ENCODE measurements at regions not wholly inside any gene's neighbourhood (a gene's known extent, or its start where the extent isn't known, plus 50 kb on each side); places are given as distances from the start of the nearest gene placed in this dataset.
"Not testable (repeated sequence)": the region's sequence is repeated elsewhere in the genome, so short reads cannot be mapped to it uniquely, and the experiment has no call there.

DNA sequence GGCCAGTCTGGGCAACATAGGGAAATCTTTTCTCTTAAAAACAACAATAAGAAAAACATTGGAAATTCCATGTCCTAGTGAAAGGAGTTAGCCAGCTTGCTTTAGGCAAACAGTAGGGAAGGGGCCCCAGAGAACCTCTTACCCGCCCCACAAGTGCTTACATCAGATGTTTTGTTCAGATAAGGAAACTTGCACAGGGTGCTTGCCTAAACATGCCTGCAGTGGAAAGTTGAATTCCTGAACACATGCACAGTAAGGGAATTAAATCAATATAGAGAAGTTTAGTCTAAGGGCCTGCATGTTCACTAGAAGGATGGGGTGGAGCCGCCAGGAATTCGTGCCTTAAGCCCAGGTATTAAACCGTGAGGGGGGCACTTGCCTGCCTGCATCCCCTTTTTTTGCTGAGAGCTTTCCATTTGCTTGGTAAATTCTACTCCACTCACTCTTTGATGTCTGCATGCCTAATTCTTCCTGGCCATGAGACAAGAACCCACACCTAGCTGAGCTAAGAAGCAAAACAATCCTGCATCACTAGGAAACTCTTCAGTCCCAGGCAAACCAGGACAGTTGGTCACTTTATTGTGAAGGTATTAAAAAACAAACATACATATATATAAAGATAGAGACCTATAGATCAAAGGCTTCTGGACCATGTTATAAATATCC is 499.0 kb downstream of the SIPA1L2 start:
- H3K4me1 ChIP-seq (ENCODE audit: control insufficient read depth, insufficient read depth, low read length): peaks cover 9% of the 10 kb centered on the region
- peaks cover 5% of the 10 kb centered on the region for H3K36me3 ChIP-seq (ENCODE audit: control insufficient read depth, insufficient read depth, low read length)
- no peak overlapping the region for H3K4me3 ChIP-seq (ENCODE audit: insufficient read depth, low read depth, low read length)
- 68 to 70% methylated on average over 4 of the region's 4 CpGs for WGBS, 2 experiments
- H3K9me3 ChIP-seq (ENCODE audit: control insufficient read depth, low read length): no peaks in the 10 kb centered on the region
- H3K27me3 ChIP-seq (ENCODE audit: control insufficient read depth, insufficient read depth, low read length, poor library complexity, severe bottlenecking): no peaks in the 10 kb centered on the region
- H3K27ac ChIP-seq (ENCODE audit: insufficient read depth, low read depth, low read length, poor library complexity, severe bottlenecking): no peak overlapping the region

DNA sequence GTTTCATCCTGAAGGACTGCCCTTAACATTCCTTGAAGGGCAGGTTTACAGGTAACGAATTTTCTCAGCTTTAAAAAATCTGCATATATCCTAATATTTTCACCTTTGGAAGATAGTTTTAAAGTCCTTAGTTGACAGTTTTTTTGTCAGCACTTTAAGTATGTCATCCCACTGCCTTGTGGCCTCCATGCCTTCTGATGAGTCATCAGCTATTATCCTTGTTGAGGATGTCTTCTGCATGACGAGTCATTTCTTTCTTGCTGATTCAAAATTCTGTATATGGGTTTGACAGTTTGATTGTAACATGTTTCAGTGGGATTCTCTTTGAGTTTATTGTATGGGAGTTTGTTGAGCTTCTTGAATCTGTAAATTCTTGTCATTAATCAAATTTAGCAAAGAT is 500.6 kb downstream of the DISC1 start:
- Histone ChIP-seq H3K27me3 (ENCODE audit: control insufficient read depth, insufficient read depth, low read length, poor library complexity, severe bottlenecking) (no peaks in the 10 kb centered on the region), H3K4me1 (ENCODE audit: control insufficient read depth, insufficient read depth, low read length) (peaks cover 14% of the 10 kb centered on the region), H3K27ac (ENCODE audit: insufficient read depth, low read depth, low read length, poor library complexity, severe bottlenecking) (no peak overlapping the region), H3K4me3 (ENCODE audit: insufficient read depth, low read depth, low read length) (no peak overlapping the region), H3K9me3 (ENCODE audit: control insufficient read depth, low read length) (no peaks in the 10 kb centered on the region), H3K36me3 (ENCODE audit: control insufficient read depth, insufficient read depth, low read length) (peaks cover 5% of the 10 kb centered on the region)
- 60 to 69% methylated on average over 2 of the region's 2 CpGs for WGBS, 2 experiments

DNA sequence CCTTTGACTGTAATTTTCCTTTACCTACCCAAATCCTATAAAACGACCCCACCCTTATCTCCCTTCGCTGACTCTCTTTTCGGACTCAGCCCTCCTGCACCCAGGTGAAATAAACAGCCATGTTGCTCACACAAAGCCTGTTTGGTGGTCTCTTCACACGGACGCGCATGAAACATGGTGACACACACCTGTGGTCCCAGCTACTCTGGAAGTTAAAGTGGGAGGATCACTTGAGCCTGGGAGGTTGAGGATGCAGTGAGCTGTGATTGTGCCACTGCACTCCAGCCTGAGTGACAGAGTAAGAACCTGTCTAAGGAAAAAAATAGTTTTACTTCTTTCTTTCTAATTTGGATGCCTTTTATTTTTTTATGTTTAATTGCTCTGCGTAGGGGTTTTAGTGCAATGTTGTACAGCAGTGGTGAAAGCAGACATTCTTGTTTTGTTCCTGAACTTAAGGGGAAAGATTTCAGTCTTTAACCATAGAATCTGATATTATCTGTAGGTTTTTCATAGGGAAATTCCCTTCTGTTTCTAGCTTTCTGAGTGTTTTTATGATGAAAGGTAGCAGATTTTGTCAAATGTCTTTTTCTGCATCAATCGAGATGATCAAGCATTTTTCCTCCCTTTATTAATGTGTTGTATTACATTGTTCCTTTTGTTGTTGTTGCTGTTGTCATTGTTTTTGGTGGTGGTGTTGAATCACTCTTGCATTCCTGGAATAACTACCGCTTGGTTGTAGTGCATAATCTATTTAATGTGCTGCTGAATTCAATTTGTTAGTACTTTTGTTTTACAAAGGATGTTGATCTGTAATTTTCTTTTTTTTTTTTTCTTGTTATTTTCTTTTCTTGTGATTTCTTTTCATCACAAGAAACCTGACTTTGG is 497.4 kb downstream of the DISC1 start:
- H3K27me3 ChIP-seq (ENCODE audit: control insufficient read depth, insufficient read depth, low read length, poor library complexity, severe bottlenecking): no peaks in the 10 kb centered on the region
- H3K4me1 ChIP-seq (ENCODE audit: control insufficient read depth, insufficient read depth, low read length): peaks cover 11% of the 10 kb centered on the region
- no peaks in the 10 kb centered on the region for H3K9me3 ChIP-seq (ENCODE audit: control insufficient read depth, low read length)
- H3K4me3 ChIP-seq (ENCODE audit: insufficient read depth, low read depth, low read length): no peak overlapping the region
- H3K27ac ChIP-seq (ENCODE audit: insufficient read depth, low read depth, low read length, poor library complexity, severe bottlenecking): peak overlapping the region; percentile 63
- 19 to 20% methylated on average over 9 of the region's 9 CpGs for WGBS, 2 experiments
- H3K36me3 ChIP-seq (ENCODE audit: control insufficient read depth, insufficient read depth, low read length): no peaks in the 10 kb centered on the region

DNA sequence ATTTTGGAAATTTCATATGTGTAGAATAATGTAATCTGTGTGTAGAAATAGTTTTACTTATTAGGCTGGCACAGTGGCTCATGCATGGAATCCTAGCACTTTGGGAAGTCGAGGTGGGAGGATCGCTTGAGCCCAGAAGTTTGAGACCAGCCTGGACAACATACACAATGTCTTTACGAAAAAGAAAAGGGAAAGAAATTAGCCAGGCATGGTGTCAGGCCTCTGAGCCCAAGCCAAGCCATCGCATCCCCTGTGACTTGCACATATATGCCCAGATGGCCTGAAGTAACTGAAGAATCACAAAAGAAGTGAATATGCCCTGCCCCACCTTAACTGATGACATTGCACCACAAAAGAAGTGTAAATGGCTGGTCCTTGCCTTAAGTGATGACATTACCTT is 491.3 kb downstream of the DISC1 start:
- not testable (repeated sequence) for H3K4me3 ChIP-seq (ENCODE audit: insufficient read depth, low read depth, low read length); H3K9me3 ChIP-seq (ENCODE audit: control insufficient read depth, low read length); H3K27ac ChIP-seq (ENCODE audit: insufficient read depth, low read depth, low read length, poor library complexity, severe bottlenecking); H3K4me1 ChIP-seq (ENCODE audit: control insufficient read depth, insufficient read depth, low read length); H3K27me3 ChIP-seq (ENCODE audit: control insufficient read depth, insufficient read depth, low read length, poor library complexity, severe bottlenecking); H3K36me3 ChIP-seq (ENCODE audit: control insufficient read depth, insufficient read depth, low read length)
- WGBS, 2 experiments: 36 to 46% methylated on average over 3 of the region's 4 CpGs

DNA sequence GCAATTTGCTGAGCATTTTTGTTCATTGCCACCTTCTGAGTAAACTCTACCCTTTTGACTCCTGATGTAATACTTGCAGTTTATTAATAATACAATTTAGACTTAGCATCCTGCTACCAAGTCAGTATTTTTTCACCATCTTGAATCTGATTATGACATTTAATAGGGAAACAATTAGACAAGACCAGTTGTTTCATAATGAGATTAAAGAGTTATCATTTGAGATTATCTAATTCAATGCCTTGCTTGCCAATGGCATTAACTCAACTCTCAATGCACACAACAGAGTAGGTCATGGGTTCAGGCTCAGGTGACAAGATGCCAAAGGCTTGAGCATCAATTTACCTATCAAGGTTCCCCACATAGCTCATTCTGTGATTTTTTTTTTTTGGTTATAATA is 488.4 kb downstream of the DISC1 start:
- H3K36me3 ChIP-seq (ENCODE audit: control insufficient read depth, insufficient read depth, low read length): no peaks in the 10 kb centered on the region
- H3K27ac ChIP-seq (ENCODE audit: insufficient read depth, low read depth, low read length, poor library complexity, severe bottlenecking): no peak overlapping the region
- no peaks in the 10 kb centered on the region for H3K27me3 ChIP-seq (ENCODE audit: control insufficient read depth, insufficient read depth, low read length, poor library complexity, severe bottlenecking)
- no peaks in the 10 kb centered on the region for H3K9me3 ChIP-seq (ENCODE audit: control insufficient read depth, low read length)
- H3K4me1 ChIP-seq (ENCODE audit: control insufficient read depth, insufficient read depth, low read length): peaks cover 14% of the 10 kb centered on the region
- H3K4me3 ChIP-seq (ENCODE audit: insufficient read depth, low read depth, low read length): no peak overlapping the region

DNA sequence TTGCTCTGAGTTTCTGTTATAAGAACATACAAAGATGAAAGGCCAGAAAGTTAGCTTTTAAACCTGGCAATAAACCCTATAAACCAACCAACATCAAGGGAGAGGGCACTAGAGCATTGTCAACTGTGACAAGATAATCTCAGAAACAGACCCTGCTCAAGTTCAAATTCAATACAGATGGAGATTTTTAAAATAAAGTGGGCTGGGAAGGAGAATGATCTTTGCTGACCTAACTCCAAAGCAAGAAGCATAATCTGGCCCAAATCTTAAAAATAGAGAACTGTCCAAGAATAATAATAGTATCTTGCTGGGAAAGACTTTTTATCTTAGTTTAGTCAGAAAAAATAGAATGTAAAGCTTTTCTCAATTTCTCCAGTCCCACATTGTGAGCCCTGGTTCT is 485.5 kb downstream of the DISC1 start:
- Histone ChIP-seq H3K27ac (ENCODE audit: insufficient read depth, low read depth, low read length, poor library complexity, severe bottlenecking) (no peak overlapping the region), H3K27me3 (ENCODE audit: control insufficient read depth, insufficient read depth, low read length, poor library complexity, severe bottlenecking) (no peaks in the 10 kb centered on the region), H3K36me3 (ENCODE audit: control insufficient read depth, insufficient read depth, low read length) (no peaks in the 10 kb centered on the region), H3K4me1 (ENCODE audit: control insufficient read depth, insufficient read depth, low read length) (peaks cover 23% of the 10 kb centered on the region), H3K4me3 (ENCODE audit: insufficient read depth, low read depth, low read length) (no peak overlapping the region), H3K9me3 (ENCODE audit: control insufficient read depth, low read length) (no peaks in the 10 kb centered on the region)

DNA sequence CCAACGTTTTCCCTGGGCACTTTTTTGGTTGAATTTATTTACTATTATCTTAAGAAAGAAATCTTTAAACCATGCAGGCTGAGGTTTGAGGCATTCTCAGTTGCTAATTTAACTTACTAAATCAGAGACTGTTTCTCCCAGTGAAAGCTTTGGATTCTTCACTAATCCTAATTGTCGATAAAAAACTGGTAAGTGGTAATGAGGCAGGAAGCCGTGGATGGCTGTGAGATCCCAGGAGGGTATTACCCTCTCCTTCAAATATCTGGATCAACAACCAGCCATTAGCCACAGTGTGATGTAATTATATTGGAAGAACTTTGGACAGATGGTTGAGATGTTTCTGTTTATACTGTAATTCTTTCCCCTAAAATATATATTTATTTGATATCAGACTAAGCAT is 485.0 kb downstream of the DISC1 start:
- Histone ChIP-seq H3K27ac (ENCODE audit: insufficient read depth, low read depth, low read length, poor library complexity, severe bottlenecking) (no peak overlapping the region), H3K9me3 (ENCODE audit: control insufficient read depth, low read length) (no peaks in the 10 kb centered on the region), H3K36me3 (ENCODE audit: control insufficient read depth, insufficient read depth, low read length) (no peaks in the 10 kb centered on the region), H3K4me1 (ENCODE audit: control insufficient read depth, insufficient read depth, low read length) (peaks cover 23% of the 10 kb centered on the region), H3K27me3 (ENCODE audit: control insufficient read depth, insufficient read depth, low read length, poor library complexity, severe bottlenecking) (no peaks in the 10 kb centered on the region), H3K4me3 (ENCODE audit: insufficient read depth, low read depth, low read length) (no peak overlapping the region)
- WGBS, 2 experiments: no CpG with 5 or more reads among the region's 3 CpGs

DNA sequence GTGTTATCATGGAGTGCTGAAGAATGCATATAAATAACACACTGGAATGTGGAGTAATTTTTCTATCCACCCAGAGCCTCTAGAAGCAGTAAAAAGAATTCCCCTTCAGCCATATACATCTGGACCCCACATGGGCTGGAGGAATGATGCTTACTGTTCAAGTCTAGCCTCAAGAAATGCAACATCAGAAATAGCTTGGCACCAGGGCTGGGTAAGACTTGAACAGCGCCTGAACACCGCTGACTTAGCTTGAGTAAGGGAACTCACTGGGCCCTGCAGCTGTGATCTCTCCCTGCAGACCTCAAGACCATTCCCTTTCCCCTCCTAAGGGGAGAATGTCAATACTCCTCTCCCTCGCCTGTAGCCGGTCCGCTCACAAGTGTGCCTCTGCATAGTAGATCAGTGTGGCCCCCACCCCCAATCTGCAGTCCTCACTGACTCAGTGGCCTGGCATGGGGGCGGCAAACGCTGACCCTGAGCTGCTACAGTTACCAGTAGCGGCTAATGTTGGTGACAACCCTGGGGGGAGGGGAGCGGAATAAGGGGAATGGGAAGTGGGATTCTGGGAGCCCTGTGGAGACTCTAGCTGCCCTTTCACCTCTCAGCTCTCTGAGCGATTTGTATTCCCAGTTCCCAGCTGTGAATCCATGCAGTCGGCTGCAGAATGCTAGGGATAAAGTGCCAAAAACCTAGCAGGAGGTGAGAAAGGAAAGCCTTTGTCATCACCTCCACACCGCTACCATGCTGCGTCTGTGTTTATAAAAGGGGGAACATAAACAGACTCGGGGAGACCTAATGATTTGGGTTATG is 483.9 kb downstream of the DISC1 start:
- Histone ChIP-seq H3K9me3 (ENCODE audit: control insufficient read depth, low read length) (no peaks in the 10 kb centered on the region), H3K4me3 (ENCODE audit: insufficient read depth, low read depth, low read length) (no peak overlapping the region), H3K4me1 (ENCODE audit: control insufficient read depth, insufficient read depth, low read length) (peaks cover 30% of the 10 kb centered on the region), H3K27ac (ENCODE audit: insufficient read depth, low read depth, low read length, poor library complexity, severe bottlenecking) (peak overlapping the region; percentile 76), H3K27me3 (ENCODE audit: control insufficient read depth, insufficient read depth, low read length, poor library complexity, severe bottlenecking) (no peaks in the 10 kb centered on the region), H3K36me3 (ENCODE audit: control insufficient read depth, insufficient read depth, low read length) (no peaks in the 10 kb centered on the region)
- 2% methylated on average over 13 to 14 of the region's 14 CpGs for whole genome bisulfite sequencing, 2 experiments

DNA sequence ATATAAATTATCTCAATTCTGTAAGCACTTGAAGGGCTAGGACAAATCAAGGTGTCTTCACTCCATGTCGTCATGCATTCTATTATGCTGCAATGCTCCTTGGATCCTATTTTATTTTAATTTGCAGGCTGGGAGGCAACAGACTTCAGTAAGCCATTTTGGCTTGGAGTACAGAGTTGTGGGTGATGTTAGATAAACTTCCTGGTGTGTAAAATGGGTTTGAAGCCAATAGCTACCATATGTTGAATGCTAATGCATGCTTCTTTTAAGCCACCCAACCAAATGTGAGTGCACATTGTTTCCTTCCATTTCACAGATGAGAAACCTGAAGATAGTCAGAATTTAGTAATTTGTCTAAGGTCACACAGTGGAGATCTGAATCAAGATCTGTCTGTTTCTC is 482.8 kb downstream of the DISC1 start:
- no peak overlapping the region for H3K4me3 ChIP-seq (ENCODE audit: insufficient read depth, low read depth, low read length)
- H3K27ac ChIP-seq (ENCODE audit: insufficient read depth, low read depth, low read length, poor library complexity, severe bottlenecking): no peak overlapping the region
- H3K27me3 ChIP-seq (ENCODE audit: control insufficient read depth, insufficient read depth, low read length, poor library complexity, severe bottlenecking): no peaks in the 10 kb centered on the region
- no peaks in the 10 kb centered on the region for H3K9me3 ChIP-seq (ENCODE audit: control insufficient read depth, low read length)
- 92 to 100% methylated on average over 1 of the region's 1 CpG for WGBS, 2 experiments
- no peaks in the 10 kb centered on the region for H3K36me3 ChIP-seq (ENCODE audit: control insufficient read depth, insufficient read depth, low read length)
- H3K4me1 ChIP-seq (ENCODE audit: control insufficient read depth, insufficient read depth, low read length): peaks cover 31% of the 10 kb centered on the region

DNA sequence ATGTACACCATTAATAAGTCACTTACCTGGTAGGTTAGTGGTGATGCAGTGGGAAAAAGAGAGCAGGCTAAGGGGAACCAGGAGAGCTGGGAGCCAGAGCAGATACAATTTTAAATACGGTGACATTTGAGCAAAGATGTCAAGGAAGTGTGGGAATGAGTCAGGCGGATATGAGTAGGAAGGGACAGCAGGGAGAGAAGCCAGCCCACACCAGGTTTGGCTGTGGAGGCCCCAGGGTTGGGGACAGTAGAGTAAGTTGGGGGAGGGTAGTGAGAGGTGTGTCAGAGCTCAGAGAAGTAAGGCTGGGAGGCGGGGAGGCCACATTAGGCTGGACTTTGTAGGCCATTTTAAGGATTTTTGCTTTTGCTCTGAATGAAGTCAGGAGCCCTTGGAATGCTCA is 482.0 kb downstream of the DISC1 start:
- Histone ChIP-seq H3K27me3 (ENCODE audit: control insufficient read depth, insufficient read depth, low read length, poor library complexity, severe bottlenecking) (no peaks in the 10 kb centered on the region), H3K27ac (ENCODE audit: insufficient read depth, low read depth, low read length, poor library complexity, severe bottlenecking) (no peak overlapping the region), H3K4me1 (ENCODE audit: control insufficient read depth, insufficient read depth, low read length) (peaks cover 31% of the 10 kb centered on the region), H3K36me3 (ENCODE audit: control insufficient read depth, insufficient read depth, low read length) (no peaks in the 10 kb centered on the region), H3K4me3 (ENCODE audit: insufficient read depth, low read depth, low read length) (no peak overlapping the region), H3K9me3 (ENCODE audit: control insufficient read depth, low read length) (no peaks in the 10 kb centered on the region)
- WGBS, 2 experiments: 85% methylated on average over 3 of the region's 3 CpGs
